HG02885 (cell line): ENCODE measurements at regions not wholly inside any gene's neighbourhood (a gene's known extent, or its start where the extent isn't known, plus 50 kb on each side); places are given as distances from the start of the nearest gene placed in this dataset.
"Not testable (repeated sequence)": the region's sequence is repeated elsewhere in the genome, so short reads cannot be mapped to it uniquely, and the experiment has no call there.

Experiments used
- ATAC-seq: cut with Tn5 transposase; IDR thresholded peaks from one replicate; pipeline ENCODE4 v1.9.1; 2021; ENCODE audit warnings: mild to moderate bottlenecking; ENCODE audit not compliant: unreplicated experiment, poor library complexity

GRCh38 chr3:192009903-192010302 is 548.9 kb downstream of the PYDC2 start:
- no peak for ATAC-seq

- no peak for ATAC-seq
Measured at GRCh38 chr3:192010490-192010889, 549.5 kb downstream of the PYDC2 start.

GRCh38 chr3:192011137-192011536 is 550.2 kb downstream of the PYDC2 start:
- ATAC-seq, result no peak

GRCh38 chr3:192013110-192013509 is 552.1 kb downstream of the PYDC2 start:
- ATAC-seq, result no peak

- no peak for ATAC-seq
Measured at GRCh38 chr3:192022412-192022811, 561.4 kb downstream of the PYDC2 start.

- no peak for ATAC-seq
Measured at GRCh38 chr3:192024751-192025150, 563.8 kb downstream of the PYDC2 start.

- ATAC-seq, result no peak
Measured at GRCh38 chr3:192026661-192027060, 565.7 kb downstream of the PYDC2 start.

- no peak for ATAC-seq
Measured at GRCh38 chr3:192031941-192032340, 571.0 kb downstream of the PYDC2 start.

GRCh38 chr3:192033246-192033645 is 572.3 kb downstream of the PYDC2 start:
- ATAC-seq, result no peak

GRCh38 chr3:192038726-192039125 is 577.8 kb downstream of the PYDC2 start:
- ATAC-seq, result no peak

GRCh38 chr3:192039593-192039992 is 578.6 kb downstream of the PYDC2 start:
- ATAC-seq, result no peak

GRCh38 chr3:192040282-192041043 is 579.5 kb downstream of the PYDC2 start:
- ATAC-seq, result no peak

GRCh38 chr3:192042116-192042515 is 581.2 kb downstream of the PYDC2 start:
- ATAC-seq, result peak; percentile 98

- no peak for ATAC-seq
Measured at GRCh38 chr3:192054881-192055280, 593.9 kb downstream of the PYDC2 start.

- ATAC-seq, result no peak
Measured at GRCh38 chr3:192055946-192056345, 595.0 kb downstream of the PYDC2 start.

GRCh38 chr3:192057261-192057660 is 596.3 kb downstream of the PYDC2 start:
- ATAC-seq, result no peak

- no peak for ATAC-seq
Measured at GRCh38 chr3:192060160-192060781, 599.3 kb downstream of the PYDC2 start.

GRCh38 chr3:192061426-192061825 is 600.5 kb downstream of the PYDC2 start:
- ATAC-seq, result no peak

GRCh38 chr3:192062186-192062585 is 601.2 kb downstream of the PYDC2 start:
- ATAC-seq, result no peak

- peak; percentile 84 for ATAC-seq
Measured at GRCh38 chr3:192063570-192063969, 602.6 kb downstream of the PYDC2 start.

GRCh38 chr3:192064959-192065358 is 604.0 kb downstream of the PYDC2 start:
- ATAC-seq, result no peak

- ATAC-seq, result not testable (repeated sequence)
Measured at GRCh38 chr3:192066253-192066652, 605.3 kb downstream of the PYDC2 start.
